Endothelial cell (in vitro differentiated cells): ENCODE measurements at regions not wholly inside any gene's neighbourhood (a gene's known extent, or its start where the extent isn't known, plus 50 kb on each side); places are given as distances from the start of the nearest gene placed in this dataset.
"Not testable (repeated sequence)": the region's sequence is repeated elsewhere in the genome, so short reads cannot be mapped to it uniquely, and the experiment has no call there.

Experiments used
- DNase-seq: peaks from one replicate; pipeline ENCODE4 v3.0.0; 2021; ENCODE audit warnings: low spot score
- H3K27ac Mint-ChIP-seq: one replicate; pipeline ENCODE4 v1.8.0; 2021; ENCODE audit warnings: mixed read lengths, inconsistent platforms; ENCODE audit not compliant: unreplicated experiment
- H3K27me3 Mint-ChIP-seq: one replicate; pipeline ENCODE4 v1.8.0; 2021; ENCODE audit warnings: mild to moderate bottlenecking, moderate library complexity, mixed read lengths, inconsistent platforms; ENCODE audit not compliant: unreplicated experiment
- H3K36me3 Mint-ChIP-seq: one replicate; pipeline ENCODE4 v1.8.0; 2021; ENCODE audit warnings: mild to moderate bottlenecking, low read depth, mixed read lengths, inconsistent platforms; ENCODE audit not compliant: unreplicated experiment
- H3K4me1 Mint-ChIP-seq: one replicate; pipeline ENCODE4 v1.8.0; 2021; ENCODE audit warnings: mild to moderate bottlenecking, mixed read lengths, inconsistent platforms; ENCODE audit not compliant: unreplicated experiment
- H3K4me3 Mint-ChIP-seq: one replicate; pipeline ENCODE4 v1.8.0; 2021; ENCODE audit warnings: mild to moderate bottlenecking, mixed read lengths, inconsistent platforms; ENCODE audit not compliant: unreplicated experiment
- H3K9me3 Mint-ChIP-seq: one replicate; pipeline ENCODE4 v1.8.0; 2021; ENCODE audit warnings: mixed read lengths, inconsistent platforms; ENCODE audit not compliant: unreplicated experiment
- TF ChIP-seq, protein P1 (sequence below): fragments of 200-600 bp; sonication (generic); IDR thresholded peaks from one replicate; pipeline ENCODE4 v1.5.0; 2021; ENCODE audit warnings: antibody characterized with exemption; ENCODE audit not compliant: unreplicated experiment

DNA sequence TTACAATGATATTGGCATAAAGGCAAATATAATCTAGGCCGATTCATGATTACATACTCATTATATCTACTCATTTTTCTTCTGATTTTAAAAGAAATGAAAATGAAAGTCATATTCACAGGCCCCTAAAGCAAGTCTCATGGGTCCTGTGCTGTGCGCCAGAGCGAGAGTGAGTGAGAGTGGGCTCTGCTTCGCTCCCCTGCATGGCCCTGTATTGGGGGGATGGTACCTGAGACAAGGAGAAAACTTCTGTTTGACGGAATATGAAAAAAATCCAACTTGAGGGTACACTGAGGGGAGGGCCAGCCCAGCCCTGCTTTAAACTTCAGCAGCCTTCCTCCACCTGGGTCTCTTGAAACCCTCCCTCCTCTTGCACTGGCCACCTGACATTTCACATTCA is 81.4 kb upstream of the RGPD5 start:
- no peak for DNase-seq
- Mint-ChIP-seq H3K9me3 (no peaks in the 10 kb centered on the region), H3K27me3 (no peaks in the 10 kb centered on the region), H3K4me1 (no peaks in the 10 kb centered on the region), H3K36me3 (no peaks in the 10 kb centered on the region), H3K27ac (no peak overlapping the region), H3K4me3 (no peak overlapping the region)
- TF ChIP-seq, protein P1, sequence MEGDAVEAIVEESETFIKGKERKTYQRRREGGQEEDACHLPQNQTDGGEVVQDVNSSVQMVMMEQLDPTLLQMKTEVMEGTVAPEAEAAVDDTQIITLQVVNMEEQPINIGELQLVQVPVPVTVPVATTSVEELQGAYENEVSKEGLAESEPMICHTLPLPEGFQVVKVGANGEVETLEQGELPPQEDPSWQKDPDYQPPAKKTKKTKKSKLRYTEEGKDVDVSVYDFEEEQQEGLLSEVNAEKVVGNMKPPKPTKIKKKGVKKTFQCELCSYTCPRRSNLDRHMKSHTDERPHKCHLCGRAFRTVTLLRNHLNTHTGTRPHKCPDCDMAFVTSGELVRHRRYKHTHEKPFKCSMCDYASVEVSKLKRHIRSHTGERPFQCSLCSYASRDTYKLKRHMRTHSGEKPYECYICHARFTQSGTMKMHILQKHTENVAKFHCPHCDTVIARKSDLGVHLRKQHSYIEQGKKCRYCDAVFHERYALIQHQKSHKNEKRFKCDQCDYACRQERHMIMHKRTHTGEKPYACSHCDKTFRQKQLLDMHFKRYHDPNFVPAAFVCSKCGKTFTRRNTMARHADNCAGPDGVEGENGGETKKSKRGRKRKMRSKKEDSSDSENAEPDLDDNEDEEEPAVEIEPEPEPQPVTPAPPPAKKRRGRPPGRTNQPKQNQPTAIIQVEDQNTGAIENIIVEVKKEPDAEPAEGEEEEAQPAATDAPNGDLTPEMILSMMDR: no peak

DNA sequence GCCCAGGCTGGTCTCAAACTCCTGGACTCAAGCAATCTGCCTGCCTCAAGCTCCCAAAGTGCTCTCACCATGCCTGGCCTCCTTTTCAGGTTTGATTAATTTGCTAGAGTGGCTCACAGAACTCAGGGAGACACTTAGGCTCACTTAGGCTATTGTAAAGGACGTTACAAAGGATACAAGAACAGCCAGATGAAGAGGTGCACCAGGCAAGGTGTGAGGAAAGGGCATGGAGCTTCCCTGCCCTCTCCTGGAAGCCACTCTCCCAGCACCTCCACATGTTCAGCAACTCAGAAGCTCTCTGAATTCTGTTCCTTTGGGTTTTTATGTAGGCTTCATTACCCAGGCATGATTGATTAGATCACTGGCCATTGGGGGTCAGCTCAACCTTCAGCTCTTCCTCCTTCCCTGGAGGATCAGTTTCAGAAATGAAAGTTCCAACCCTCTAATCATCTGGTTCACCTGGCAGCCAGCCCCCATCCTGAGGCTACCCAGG is 78.7 kb upstream of the RGPD5 start:
- Mint-ChIP-seq H3K27ac (no peak overlapping the region), H3K4me1 (no peaks in the 10 kb centered on the region), H3K9me3 (no peaks in the 10 kb centered on the region), H3K4me3 (no peak overlapping the region), H3K36me3 (no peaks in the 10 kb centered on the region), H3K27me3 (no peaks in the 10 kb centered on the region)
- TF ChIP-seq, protein P1: no peak
- DNase-seq: no peak

DNA sequence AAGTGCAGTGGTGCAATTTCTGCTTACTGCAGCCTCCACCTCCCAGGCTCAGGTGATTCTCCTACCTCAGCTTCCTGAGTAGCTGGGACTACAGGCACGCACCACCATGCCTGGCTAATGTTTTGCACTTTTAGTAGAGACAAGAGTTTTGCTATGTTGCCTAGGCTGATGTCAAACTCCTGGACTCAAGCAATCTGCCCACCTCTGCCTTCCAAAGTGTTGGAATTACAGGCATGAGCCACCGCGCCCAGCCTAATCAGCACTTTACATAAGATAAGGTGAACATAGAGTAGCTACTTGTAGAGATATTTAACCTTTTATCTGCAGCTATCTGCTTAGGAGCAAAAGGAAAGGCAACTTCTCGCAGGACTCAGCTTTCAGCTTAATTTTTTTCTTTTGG is 77.5 kb upstream of the RGPD5 start:
- H3K27me3 Mint-ChIP-seq, H3K4me3 Mint-ChIP-seq, H3K4me1 Mint-ChIP-seq, DNase-seq, H3K9me3 Mint-ChIP-seq, H3K36me3 Mint-ChIP-seq, H3K27ac Mint-ChIP-seq: not testable (repeated sequence)

DNA sequence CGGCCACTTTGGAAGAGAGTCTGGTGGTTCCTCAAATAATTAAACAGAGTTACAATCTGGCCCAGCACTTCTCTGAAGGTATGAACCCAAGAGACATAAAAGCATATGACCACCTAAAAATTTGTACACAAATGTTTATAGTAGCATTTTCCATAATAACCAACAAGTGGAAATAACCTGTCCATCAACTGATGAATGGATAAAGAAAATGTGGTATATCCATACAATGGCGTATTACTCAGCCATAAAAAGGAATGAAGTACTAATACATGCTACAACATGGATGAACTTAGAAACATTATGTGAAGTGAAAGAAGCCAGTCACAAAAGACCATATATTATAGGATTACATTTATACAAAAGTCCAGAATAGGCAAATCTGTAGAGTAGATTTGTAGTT is 76.0 kb upstream of the RGPD5 start:
- TF ChIP-seq, protein P1: no peak

DNA sequence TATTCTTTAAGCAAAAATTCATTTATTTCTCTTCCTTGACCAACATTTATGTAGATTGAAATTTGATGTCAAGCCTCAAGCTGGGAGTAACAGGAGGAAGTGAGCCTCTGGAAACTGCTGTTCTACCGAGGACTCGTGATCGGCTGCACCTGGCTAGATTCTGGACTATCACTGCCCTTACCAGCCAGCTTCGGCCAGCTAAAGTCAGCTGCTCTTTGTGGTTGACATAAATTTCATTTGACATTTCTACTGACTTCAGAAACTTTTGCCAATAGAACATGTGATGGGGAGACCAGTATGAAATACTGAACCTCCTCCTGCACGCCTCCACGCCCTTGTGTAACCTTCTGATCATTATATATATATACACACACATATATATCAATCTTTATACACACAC is 74.2 kb upstream of the RGPD5 start:
- TF ChIP-seq, protein P1: no peak
- Mint-ChIP-seq H3K9me3 (no peaks in the 10 kb centered on the region), H3K27ac (no peak overlapping the region), H3K36me3 (no peaks in the 10 kb centered on the region), H3K27me3 (peaks cover 2% of the 10 kb centered on the region), H3K4me3 (no peak overlapping the region), H3K4me1 (no peaks in the 10 kb centered on the region)
- no peak for DNase-seq

More for the DNA sequence above, 76.0 kb upstream of the RGPD5 start:
- Mint-ChIP-seq H3K4me3 (no peak overlapping the region), H3K36me3 (no peaks in the 10 kb centered on the region), H3K9me3 (no peaks in the 10 kb centered on the region), H3K4me1 (no peaks in the 10 kb centered on the region), H3K27ac (no peak overlapping the region), H3K27me3 (no peaks in the 10 kb centered on the region)
- no peak for DNase-seq
